ENCODE measurements at regions not wholly inside any gene's neighbourhood (a gene's known extent, or its start where the extent isn't known, plus 50 kb on each side); places are given as distances from the start of the nearest gene placed in this dataset.

DNA sequence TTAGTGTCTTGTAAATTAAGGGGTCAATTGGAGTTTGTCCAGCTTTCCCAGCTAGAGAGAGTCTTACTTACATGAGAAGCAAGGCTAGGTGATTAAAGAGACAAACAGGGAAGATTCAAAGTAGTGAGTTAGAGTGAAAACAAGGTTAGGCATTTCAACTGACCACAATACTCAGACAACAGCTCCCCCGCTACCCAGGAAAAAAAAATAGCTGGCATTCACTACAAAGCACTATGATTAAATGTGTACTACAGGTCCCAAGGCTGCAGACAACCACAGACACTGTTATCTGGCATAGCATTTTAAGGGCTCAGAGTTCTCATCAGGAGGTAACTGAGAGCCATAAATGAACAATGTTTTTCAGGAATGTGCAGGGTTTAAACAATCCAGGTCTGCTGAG, 680.9 kb downstream of the TMEM121 start:
- H3K27me3 Mint-ChIP-seq = peaks cover 0 to 25% (median 11%) of the 10 kb centered on the region in 5 donors
- H3K9me3 Mint-ChIP-seq = no peaks in the 10 kb centered on the region
- no peaks in the 10 kb centered on the region for H3K36me3 Mint-ChIP-seq

DNA sequence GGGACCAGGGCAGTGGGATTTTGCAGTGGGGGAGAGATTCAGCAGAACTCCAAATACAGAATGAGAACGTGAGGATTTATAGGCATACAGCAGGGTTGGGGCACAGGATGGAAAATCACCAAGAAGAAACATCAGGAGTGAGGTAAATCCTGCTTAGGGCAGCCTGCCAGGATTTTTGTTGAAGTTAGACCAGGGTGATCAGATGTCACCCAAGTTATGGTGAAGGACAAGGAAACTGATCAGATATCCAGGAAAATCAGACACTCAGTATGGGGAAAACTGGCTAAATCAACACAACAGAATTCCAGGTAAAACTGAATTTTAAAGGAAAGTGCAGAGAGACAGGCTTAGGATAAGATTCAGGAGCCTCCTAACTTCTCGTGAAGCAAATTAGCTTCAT, 682.4 kb downstream of the TMEM121 start:
- H3K27me3 Mint-ChIP-seq = peaks cover 0 to 17% (median 9%) of the 10 kb centered on the region in 5 donors
- H3K9me3 Mint-ChIP-seq = no peaks in the 10 kb centered on the region
- POLR2A ChIA-PET = interaction anchor here (2.0 kb wide), 1 partner anchor 26 kb away, joined by 6 read pairs; no protein-coding TSS in a partner anchor
- ATAC-seq (no peak), DNase-seq (no peak)
- no peaks in the 10 kb centered on the region for H3K36me3 Mint-ChIP-seq
- peak overlapping the region in 3 of 10 donors; percentile 32 to 90 (median 73) for H3K27ac Mint-ChIP-seq
- H3K4me1 Mint-ChIP-seq = peaks cover 7 to 18% (median 13%) of the 10 kb centered on the region in 4 donors
- H3K4me3 Mint-ChIP-seq = no peak overlapping the region

More for the DNA sequence above, 680.9 kb downstream of the TMEM121 start:
- DNase-seq (no peak), ATAC-seq (no peak)
- no peak overlapping the region for H3K27ac Mint-ChIP-seq
- no peak overlapping the region for H3K4me3 Mint-ChIP-seq
- POLR2A ChIA-PET = no interaction called here
- peaks cover 7 to 18% (median 13%) of the 10 kb centered on the region in 4 donors for H3K4me1 Mint-ChIP-seq

- no peaks in the 10 kb centered on the region for H3K9me3 Mint-ChIP-seq
- peak; percentile 96 to 100 for ATAC-seq
- POLR2A ChIA-PET = interaction anchor here (0.8 to 2.0 kb wide), 4 partner anchors 13 to 25 kb away, joined by 4 to 10 read pairs (median 6); no protein-coding TSS in a partner anchor
- H3K4me1 Mint-ChIP-seq = peaks cover 7 to 18% (median 13%) of the 10 kb centered on the region in 4 donors
- peaks cover 0 to 11% (median 6%) of the 10 kb centered on the region in 5 donors for H3K27me3 Mint-ChIP-seq
- H3K27ac Mint-ChIP-seq = peak overlapping the region in 8 of 10 donors; percentile 7 to 90 (median 86)
- DNase-seq = peak in 8 of 10 donors; percentile 31 to 81 (median 58)
- H3K36me3 Mint-ChIP-seq = no peaks in the 10 kb centered on the region
- H3K4me3 Mint-ChIP-seq = peak overlapping the region in 7 of 10 donors; percentile 5 to 66 (median 59)
Measured at GRCh38 chr14:106209755-106210154, 683.4 kb downstream of the TMEM121 start.

DNA sequence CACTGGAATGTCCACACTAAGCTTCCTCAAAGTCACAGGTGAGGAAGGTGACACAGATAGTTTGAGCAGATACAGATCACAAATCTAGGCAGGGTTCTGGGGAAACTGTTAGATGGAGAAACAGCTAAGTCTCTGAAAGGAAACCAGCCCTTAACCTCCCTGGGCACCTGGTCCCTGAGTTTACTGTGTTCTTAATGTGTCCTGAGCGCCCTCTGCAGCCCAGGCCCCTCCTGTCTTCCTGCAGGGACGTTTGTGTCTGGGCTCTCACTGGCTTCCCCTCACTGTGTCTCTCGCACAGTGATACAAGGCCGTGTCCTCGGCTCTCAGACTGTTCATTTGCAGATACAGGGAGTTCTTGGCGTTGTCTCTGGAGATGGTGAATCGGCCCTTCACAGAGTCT, 684.3 kb downstream of the TMEM121 start:
- H3K4me3 Mint-ChIP-seq = no peak overlapping the region
- peaks cover 7 to 18% (median 13%) of the 10 kb centered on the region in 4 donors for H3K4me1 Mint-ChIP-seq
- peak overlapping the region in 3 of 10 donors; percentile 47 to 82 (median 51) for H3K27ac Mint-ChIP-seq
- H3K36me3 Mint-ChIP-seq = no peaks in the 10 kb centered on the region
- DNase-seq = peak in 2 of 10 donors; percentile 32 to 35
- peaks cover 0 to 9% (median 6%) of the 10 kb centered on the region in 5 donors for H3K27me3 Mint-ChIP-seq
- no peaks in the 10 kb centered on the region for H3K9me3 Mint-ChIP-seq
- peak; percentile 41 to 53 for ATAC-seq
- POLR2A ChIA-PET = interaction anchor here (1.2 to 2.0 kb wide), 4 partner anchors 13 to 24 kb away, joined by 5 to 10 read pairs (median 6); no protein-coding TSS in a partner anchor

GRCh38 chr14:106211334-106211900, 685.0 kb downstream of the TMEM121 start:
- DNase-seq (no peak), ATAC-seq (no peak)
- Mint-ChIP-seq H3K9me3 (no peaks in the 10 kb centered on the region), H3K4me3 (no peak overlapping the region), H3K27me3 (peaks cover 0 to 6% (median 3%) of the 10 kb centered on the region in 5 donors), H3K27ac (peak overlapping the region in 2 of 10 donors; percentile 2 to 82), H3K36me3 (no peaks in the 10 kb centered on the region), H3K4me1 (peaks cover 7 to 19% (median 15%) of the 10 kb centered on the region in 4 donors)
- POLR2A ChIA-PET = interaction anchor here (1.2 kb wide), 1 partner anchor 17 kb away, joined by 5 read pairs; no protein-coding TSS in a partner anchor

DNA sequence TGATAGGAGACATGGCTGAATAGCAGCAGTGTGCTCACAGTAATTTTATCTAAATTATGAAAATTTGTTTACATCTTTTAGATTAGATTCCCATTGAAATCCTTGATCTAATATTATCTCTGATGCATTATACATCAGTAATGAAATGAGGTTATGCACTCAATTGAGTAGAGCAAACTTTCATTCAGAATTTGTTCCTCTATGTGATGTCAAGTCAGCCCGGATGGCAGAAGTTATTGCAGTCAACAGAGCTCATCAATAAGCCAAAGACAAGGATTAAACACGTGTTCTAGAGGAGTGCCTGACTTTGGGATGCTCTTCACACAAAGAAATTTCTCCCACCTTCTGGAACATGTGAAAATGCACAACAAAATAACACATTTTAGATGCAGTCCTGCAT, 688.8 kb downstream of the TMEM121 start:
- Mint-ChIP-seq H3K4me1 (peaks cover 1 to 31% (median 23%) of the 10 kb centered on the region in 4 donors), H3K27ac (no peak overlapping the region), H3K4me3 (no peak overlapping the region), H3K27me3 (peaks cover 0 to 4% (median 3%) of the 10 kb centered on the region in 5 donors), H3K36me3 (no peaks in the 10 kb centered on the region), H3K9me3 (no peaks in the 10 kb centered on the region)
- ATAC-seq (no peak), DNase-seq (no peak)
- POLR2A ChIA-PET = no interaction called here

DNA sequence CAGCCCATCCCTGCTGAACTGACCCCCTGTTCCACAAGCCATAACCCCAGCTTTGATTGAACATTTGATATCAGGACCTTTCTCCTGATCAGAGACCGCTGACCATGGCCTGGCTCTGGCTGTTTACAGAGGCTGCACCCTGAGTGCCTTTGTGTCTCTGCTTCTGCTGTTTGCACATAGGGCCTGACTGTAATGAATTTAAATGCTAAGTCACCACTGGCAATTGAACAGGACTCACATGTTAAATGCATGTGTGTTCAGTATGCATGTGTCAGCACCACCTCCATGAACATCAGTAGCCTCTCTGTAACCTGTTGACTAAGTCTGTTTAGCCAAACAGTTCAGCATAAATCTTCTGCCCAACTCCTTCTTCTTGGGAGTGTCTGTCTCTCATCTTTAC, 690.3 kb downstream of the TMEM121 start:
- peak overlapping the region in 1 of 10 donors; percentile 35 for H3K27ac Mint-ChIP-seq
- H3K36me3 Mint-ChIP-seq = no peaks in the 10 kb centered on the region
- ATAC-seq (no peak), DNase-seq (no peak)
- POLR2A ChIA-PET = interaction anchor here (0.9 kb wide), 1 partner anchor 11 kb away, joined by 3 read pairs; no protein-coding TSS in a partner anchor
- no peaks in the 10 kb centered on the region for H3K9me3 Mint-ChIP-seq
- no peak overlapping the region for H3K4me3 Mint-ChIP-seq
- H3K4me1 Mint-ChIP-seq = peaks cover 3 to 25% (median 17%) of the 10 kb centered on the region in 4 donors
- peaks cover 0 to 6% (median 3%) of the 10 kb centered on the region in 5 donors for H3K27me3 Mint-ChIP-seq

- Mint-ChIP-seq H3K9me3 (no peaks in the 10 kb centered on the region), H3K4me3 (peak overlapping the region in 1 of 10 donors; percentile 24), H3K36me3 (no peaks in the 10 kb centered on the region), H3K27ac (peak overlapping the region in 4 of 10 donors; percentile 35 to 84 (median 58)), H3K4me1 (peaks cover 3 to 36% (median 20%) of the 10 kb centered on the region in 4 donors), H3K27me3 (peaks cover 0 to 4% (median 0%) of the 10 kb centered on the region in 5 donors)
- ATAC-seq = no peak
- POLR2A ChIA-PET = no interaction called here
- DNase-seq = no peak
Measured at GRCh38 chr14:106218174-106218573, 691.8 kb downstream of the TMEM121 start.

- ATAC-seq (no peak), DNase-seq (no peak)
- H3K27me3 Mint-ChIP-seq = peaks cover 0 to 3% (median 0%) of the 10 kb centered on the region in 5 donors
- H3K4me1 Mint-ChIP-seq = peaks cover 12 to 65% (median 51%) of the 10 kb centered on the region in 4 donors
- POLR2A ChIA-PET = interaction anchor here (1.6 kb wide), 1 partner anchor 12 kb away, joined by 5 read pairs; no protein-coding TSS in a partner anchor
- H3K9me3 Mint-ChIP-seq = no peaks in the 10 kb centered on the region
- H3K27ac Mint-ChIP-seq = peak overlapping the region in 2 of 10 donors; percentile 14 to 71
- no peaks in the 10 kb centered on the region for H3K36me3 Mint-ChIP-seq
- H3K4me3 Mint-ChIP-seq = peak overlapping the region in 1 of 10 donors; percentile 49
Measured at GRCh38 chr14:106222311-106222710, 695.9 kb downstream of the TMEM121 start.

GRCh38 chr14:106222731-106223130, 696.3 kb downstream of the TMEM121 start:
- POLR2A ChIA-PET = interaction anchor here (1.6 kb wide), 1 partner anchor 13 kb away, joined by 5 read pairs; no protein-coding TSS in a partner anchor
- Mint-ChIP-seq H3K27ac (peak overlapping the region in 4 of 10 donors; percentile 22 to 94 (median 74)), H3K27me3 (peaks cover 0 to 3% (median 0%) of the 10 kb centered on the region in 5 donors), H3K36me3 (no peaks in the 10 kb centered on the region), H3K4me1 (peaks cover 12 to 65% (median 52%) of the 10 kb centered on the region in 4 donors), H3K4me3 (peak overlapping the region in 1 of 10 donors; percentile 62), H3K9me3 (no peaks in the 10 kb centered on the region)
- DNase-seq = no peak
- ATAC-seq = no peak

- Mint-ChIP-seq H3K4me3 (peak overlapping the region in 2 of 10 donors; percentile 8 to 80), H3K4me1 (peaks cover 24 to 79% (median 67%) of the 10 kb centered on the region in 4 donors), H3K27ac (peak overlapping the region; percentile 85 to 98 (median 96)), H3K9me3 (no peaks in the 10 kb centered on the region), H3K27me3 (no peaks in the 10 kb centered on the region), H3K36me3 (no peaks in the 10 kb centered on the region)
- no peak for DNase-seq
- POLR2A ChIA-PET = interaction anchor here (0.7 to 2.5 kb wide), 5 partner anchors 8 to 39 kb away, joined by 3 to 10 read pairs (median 5); no protein-coding TSS in a partner anchor
- ATAC-seq = no peak
Measured at GRCh38 chr14:106227793-106228192, 701.4 kb downstream of the TMEM121 start.

GRCh38 chr14:106228541-106229158, 702.3 kb downstream of the TMEM121 start:
- no peaks in the 10 kb centered on the region for H3K27me3 Mint-ChIP-seq
- H3K9me3 Mint-ChIP-seq = no peaks in the 10 kb centered on the region
- POLR2A ChIA-PET = interaction anchor here (0.6 to 2.5 kb wide), 8 partner anchors 9 to 54 kb away, joined by 3 to 10 read pairs (median 4); no protein-coding TSS in a partner anchor
- peak overlapping the region; percentile 85 to 98 (median 96) for H3K27ac Mint-ChIP-seq
- DNase-seq (peak in 9 of 10 donors; percentile 20 to 80 (median 62)), ATAC-seq (peak; percentile 95 to 96)
- peak overlapping the region; percentile 80 to 97 (median 90) for H3K4me3 Mint-ChIP-seq
- peaks cover 23 to 77% (median 62%) of the 10 kb centered on the region in 4 donors for H3K4me1 Mint-ChIP-seq
- no peaks in the 10 kb centered on the region for H3K36me3 Mint-ChIP-seq
